GM12873 (cell line): ENCODE measurements at regions not wholly inside any gene's neighbourhood (a gene's known extent, or its start where the extent isn't known, plus 50 kb on each side); places are given as distances from the start of the nearest gene placed in this dataset.

Experiments used
- TF ChIP-seq, protein P1 (sequence below): IDR thresholded peaks from 2 replicates; pipeline ENCODE4 v1.5.1; 2012; ENCODE audit warnings: low read depth, mild to moderate bottlenecking, moderate library complexity, low read length, control low read depth; ENCODE audit not compliant: insufficient read depth; ENCODE audit errors: missing control alignments

DNA sequence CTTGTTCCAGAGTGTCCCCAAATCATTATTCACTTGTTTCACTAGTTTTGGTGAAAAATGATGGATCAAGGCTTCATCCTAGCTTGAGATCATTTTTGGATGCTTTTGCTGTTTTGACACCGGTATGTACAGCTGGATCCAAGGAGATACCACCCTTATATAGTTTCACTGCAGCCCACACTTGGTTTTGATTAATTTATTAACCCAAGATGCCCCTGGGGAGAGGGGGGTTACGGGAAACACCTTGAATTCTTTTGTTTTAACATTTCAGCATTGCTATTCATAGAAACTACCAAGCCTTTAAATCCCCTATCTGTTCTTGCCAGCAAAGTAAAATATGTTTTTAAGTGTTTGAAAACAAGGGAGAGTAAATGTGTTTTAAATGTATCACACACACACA is 457.7 kb upstream of the RUNX1 start:
- TF ChIP-seq, protein P1, sequence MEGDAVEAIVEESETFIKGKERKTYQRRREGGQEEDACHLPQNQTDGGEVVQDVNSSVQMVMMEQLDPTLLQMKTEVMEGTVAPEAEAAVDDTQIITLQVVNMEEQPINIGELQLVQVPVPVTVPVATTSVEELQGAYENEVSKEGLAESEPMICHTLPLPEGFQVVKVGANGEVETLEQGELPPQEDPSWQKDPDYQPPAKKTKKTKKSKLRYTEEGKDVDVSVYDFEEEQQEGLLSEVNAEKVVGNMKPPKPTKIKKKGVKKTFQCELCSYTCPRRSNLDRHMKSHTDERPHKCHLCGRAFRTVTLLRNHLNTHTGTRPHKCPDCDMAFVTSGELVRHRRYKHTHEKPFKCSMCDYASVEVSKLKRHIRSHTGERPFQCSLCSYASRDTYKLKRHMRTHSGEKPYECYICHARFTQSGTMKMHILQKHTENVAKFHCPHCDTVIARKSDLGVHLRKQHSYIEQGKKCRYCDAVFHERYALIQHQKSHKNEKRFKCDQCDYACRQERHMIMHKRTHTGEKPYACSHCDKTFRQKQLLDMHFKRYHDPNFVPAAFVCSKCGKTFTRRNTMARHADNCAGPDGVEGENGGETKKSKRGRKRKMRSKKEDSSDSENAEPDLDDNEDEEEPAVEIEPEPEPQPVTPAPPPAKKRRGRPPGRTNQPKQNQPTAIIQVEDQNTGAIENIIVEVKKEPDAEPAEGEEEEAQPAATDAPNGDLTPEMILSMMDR, result no peak

DNA sequence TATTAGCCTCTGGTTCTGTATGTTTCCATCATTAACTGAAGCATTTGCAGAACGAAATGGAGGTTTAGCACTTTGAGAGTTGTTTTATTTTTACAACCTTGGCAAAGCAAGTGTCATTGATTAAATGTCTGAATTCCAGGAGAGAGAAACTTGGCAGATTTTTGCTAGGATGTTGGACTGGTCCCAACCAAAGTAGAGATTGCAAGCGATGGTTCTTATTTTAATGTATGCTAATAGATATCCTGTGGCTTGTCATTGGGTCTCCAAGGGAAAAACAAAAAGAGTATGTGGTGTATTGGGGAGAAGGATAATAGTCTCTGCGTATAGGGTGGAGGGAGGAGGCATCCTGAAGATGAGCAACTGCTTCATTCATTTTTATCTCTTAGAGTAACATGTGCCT is 457.2 kb upstream of the RUNX1 start:
- TF ChIP-seq, protein P1, result no peak

DNA sequence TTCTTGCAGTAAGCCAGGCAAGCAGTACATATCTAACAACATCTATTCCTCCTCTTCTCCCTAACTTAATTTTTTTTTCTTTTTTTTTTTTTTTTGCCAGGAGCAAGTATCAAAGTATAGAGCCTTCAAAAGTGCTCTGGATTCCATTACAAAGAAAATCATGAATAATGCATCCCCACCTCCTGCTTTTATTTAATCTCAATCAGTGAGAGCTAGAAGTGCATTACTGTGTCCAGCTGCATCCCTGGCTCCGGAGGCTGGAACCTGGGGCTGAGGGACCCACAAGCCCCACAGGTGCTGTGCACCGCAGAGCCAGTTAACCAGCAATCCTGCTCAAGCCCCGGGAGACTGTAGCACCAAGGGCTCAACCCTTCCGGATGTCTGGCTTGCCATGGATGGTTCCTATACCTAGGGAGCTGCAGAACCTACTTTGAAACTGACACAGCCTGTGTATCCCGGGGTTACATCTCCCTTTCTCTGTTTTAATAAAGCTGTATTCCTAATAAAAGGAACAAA is 455.9 kb upstream of the RUNX1 start:
- TF ChIP-seq, protein P1, result no peak

DNA sequence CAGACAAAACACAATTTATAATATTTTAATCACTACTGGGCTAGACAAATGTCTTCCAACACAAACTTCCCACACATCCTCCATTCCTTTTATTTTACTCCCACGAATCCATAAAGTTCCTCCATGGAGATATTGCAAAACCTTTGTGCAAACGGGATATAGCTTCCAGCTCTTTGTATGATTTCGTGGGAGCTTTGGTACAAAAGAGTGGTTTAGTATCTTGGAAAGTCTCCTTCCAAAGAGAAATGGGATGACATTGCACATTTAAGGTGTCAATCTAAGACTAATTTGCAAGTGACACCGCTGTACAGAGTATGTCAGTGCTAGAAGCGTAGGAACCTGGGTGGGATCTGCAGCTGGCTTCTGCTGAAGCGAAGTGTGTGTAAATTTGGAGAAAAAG is 455.2 kb upstream of the RUNX1 start:
- TF ChIP-seq, protein P1, result no peak

DNA sequence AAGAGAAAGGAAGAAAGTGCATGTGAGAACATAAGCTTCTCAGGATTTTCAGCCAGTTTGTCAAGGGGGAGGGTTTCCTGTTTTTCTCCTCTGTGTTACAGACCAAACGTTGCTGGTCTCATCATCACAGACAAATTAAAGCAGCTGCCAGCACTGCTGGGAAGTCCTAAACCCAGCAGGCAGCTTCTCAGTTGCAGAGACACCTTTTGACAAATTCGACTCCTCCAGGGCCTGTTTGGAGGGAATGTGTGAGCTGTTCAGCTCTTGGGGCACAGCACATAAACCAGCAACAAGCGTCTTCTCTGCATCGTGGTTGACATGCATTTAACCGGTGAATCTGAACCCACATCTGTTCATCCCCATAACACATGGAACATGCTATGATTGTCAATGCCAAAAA is 454.6 kb upstream of the RUNX1 start:
- TF ChIP-seq, protein P1, result no peak

DNA sequence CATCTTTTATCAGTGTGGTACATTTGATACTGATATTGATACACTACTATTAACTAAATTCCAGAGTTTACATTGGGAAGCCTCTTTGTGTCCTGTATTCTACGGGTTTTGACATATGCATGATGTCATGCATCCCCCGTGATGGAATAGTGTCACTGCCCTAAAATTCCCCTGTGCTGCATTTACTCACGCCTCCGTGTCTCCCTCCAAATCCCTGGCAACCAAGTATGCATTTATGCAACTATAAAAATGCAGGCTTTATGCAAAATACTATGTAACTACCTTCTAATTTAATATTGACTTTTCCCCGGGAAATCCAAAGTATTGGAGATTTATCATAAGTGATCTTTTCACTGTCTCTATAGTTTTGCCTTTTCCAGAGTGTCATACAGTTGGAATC is 453.7 kb upstream of the RUNX1 start:
- TF ChIP-seq, protein P1, result no peak

DNA sequence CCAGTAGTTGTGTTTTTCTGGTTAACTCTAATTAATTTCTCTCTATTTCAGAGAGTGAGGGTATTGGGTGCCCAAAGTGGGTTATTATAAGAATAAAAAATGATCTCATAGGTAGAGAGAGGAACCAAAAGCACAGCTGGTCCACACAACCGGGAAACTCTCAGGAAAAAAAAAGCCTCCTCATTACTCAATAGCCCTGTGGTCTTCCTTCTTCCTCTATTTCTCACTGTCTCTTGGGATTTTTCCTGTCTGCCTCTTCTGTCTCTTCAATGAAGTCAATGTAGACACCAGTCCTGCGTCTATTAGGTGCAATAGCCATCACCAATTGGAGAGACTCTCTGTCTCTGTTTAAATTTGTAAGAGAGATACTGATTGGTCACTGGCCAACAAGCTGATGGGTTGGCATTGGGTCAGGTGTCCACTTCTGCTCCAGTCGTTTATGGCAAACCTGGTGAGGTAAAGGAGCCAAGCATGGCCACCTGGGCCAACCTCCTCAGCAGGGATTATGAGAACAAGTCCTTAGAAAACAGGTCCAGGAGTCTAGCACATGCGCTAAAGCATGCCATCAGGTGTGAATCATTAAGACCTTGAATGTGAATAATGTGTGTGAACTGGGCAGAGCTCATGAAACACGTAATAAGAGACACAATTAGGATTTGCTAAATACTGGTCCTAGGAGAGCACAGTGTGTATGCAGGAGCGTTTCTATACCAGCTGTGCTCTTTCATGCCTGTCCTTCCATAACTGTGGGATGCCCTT is 443.0 kb upstream of the RUNX1 start:
- TF ChIP-seq, protein P1, result no peak
